ENCODE measurements at regions not wholly inside any gene's neighbourhood (a gene's known extent, or its start where the extent isn't known, plus 50 kb on each side); places are given as distances from the start of the nearest gene placed in this dataset.

- no peak for DNase-seq (ENCODE audit: low read depth)
These were observed 57.5 kb upstream of the EYA4 start for GRCh38 chr6:133183691-133184090.

GRCh38 chr6:133184798-133185372, 56.3 kb upstream of the EYA4 start:
- peak; percentile 30 for DNase-seq (ENCODE audit: low read depth)

GRCh38 chr6:133185731-133186130, 55.4 kb upstream of the EYA4 start:
- DNase-seq (ENCODE audit: low read depth) = no peak

- DNase-seq (ENCODE audit: low read depth) = no peak
These were observed 54.0 kb upstream of the EYA4 start for GRCh38 chr6:133187114-133187513.

GRCh38 chr6:133187657-133188453, 53.3 kb upstream of the EYA4 start:
- DNase-seq (ENCODE audit: low read depth) = peak; percentile 68

GRCh38 chr6:133190912-133191311, 50.2 kb upstream of the EYA4 start:
- no peak for DNase-seq (ENCODE audit: low read depth)

- no peak for DNase-seq (ENCODE audit: low read depth)
These were observed 49.8 kb upstream of the EYA4 start for GRCh38 chr6:133191323-133191722.
